ENCODE measurements at regions not wholly inside any gene's neighbourhood (a gene's known extent, or its start where the extent isn't known, plus 50 kb on each side); places are given as distances from the start of the nearest gene placed in this dataset.

GRCh38 chr6:82741996-82742385 lies 323.6 kb downstream of the UBE3D start:
- no peak for TF ChIP-seq POLR2A (IDR thresholded peaks at IDR 0.05)
- TF ChIP-seq CTCF (IDR thresholded peaks at IDR 0.05), result no peak

Measured in esophagus squamous epithelium (tissue), 4 donors.